Activated T-helper 2 cell treated with anti-CD3 and anti-CD28 coated beads, Interferon-gamma antibody, Interleukin-2, Interleukin-4, amounts not matched to agents 10 μg/mL and 5 μg/mL and 100 μg/mL, durations not matched to agents 14 hours and 24 hours and 36 hours (primary cell): ENCODE measurements at regions not wholly inside any gene's neighbourhood (a gene's known extent, or its start where the extent isn't known, plus 50 kb on each side); places are given as distances from the start of the nearest gene placed in this dataset.
"Not testable (repeated sequence)": the region's sequence is repeated elsewhere in the genome, so short reads cannot be mapped to it uniquely, and the experiment has no call there.

Experiments
- DNase-seq: peaks from one replicate; pipeline ENCODE4 v3.0.0; 2021; ENCODE audit warnings: low spot score
- H3K27ac Mint-ChIP-seq: one replicate; pipeline ENCODE4 v1.8.0; 2021; ENCODE audit warnings: mixed read lengths
- H3K27me3 Mint-ChIP-seq: one replicate; pipeline ENCODE4 v1.8.0; 2021; ENCODE audit warnings: low read depth, mixed read lengths
- H3K36me3 Mint-ChIP-seq: one replicate; pipeline ENCODE4 v1.8.0; 2021; ENCODE audit warnings: low read depth, mixed read lengths
- H3K4me1 Mint-ChIP-seq: one replicate; pipeline ENCODE4 v1.8.0; 2021; ENCODE audit warnings: low read depth, mixed read lengths
- H3K4me3 Mint-ChIP-seq: one replicate; pipeline ENCODE4 v1.8.0; 2021; ENCODE audit warnings: low read depth, mild to moderate bottlenecking, moderate library complexity, mixed read lengths
- H3K9me3 Mint-ChIP-seq: one replicate; pipeline ENCODE4 v1.8.0; 2021; ENCODE audit warnings: mixed read lengths
- intact Hi-C: fragments of 100-400 bp; cut with micrococcal nuclease; formaldehyde crosslinking; loops from one replicate; pipeline ENCODE4 v1.15.1; 2023

DNA sequence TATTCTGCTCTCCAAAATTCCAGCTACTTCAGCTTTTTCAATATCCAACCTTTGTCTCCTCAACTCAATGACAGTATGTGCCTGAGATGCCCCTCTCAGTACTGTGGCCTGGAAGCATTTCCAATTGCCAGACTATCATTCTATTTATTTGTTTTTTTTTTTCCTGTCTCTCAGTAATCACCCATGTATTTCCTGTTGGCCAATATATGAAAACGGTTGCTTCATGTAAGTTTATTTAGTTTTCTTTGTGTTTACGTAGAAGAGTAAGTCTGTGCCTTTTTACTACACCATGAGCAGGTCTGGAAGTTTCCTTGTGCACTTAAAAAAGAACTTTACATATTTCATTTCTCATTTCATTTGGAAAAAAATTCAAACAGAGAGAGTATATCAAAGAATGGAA, 537.5 kb upstream of the SPANXN1 start:
- Mint-ChIP-seq H3K9me3 (peaks cover 8% of the 10 kb centered on the region), H3K36me3 (no peaks in the 10 kb centered on the region), H3K27me3 (no peaks in the 10 kb centered on the region), H3K4me3 (no peak overlapping the region), H3K27ac (no peak overlapping the region), H3K4me1 (no peaks in the 10 kb centered on the region)
- no peak for DNase-seq
- intact Hi-C loops, result no loop called here

DNA sequence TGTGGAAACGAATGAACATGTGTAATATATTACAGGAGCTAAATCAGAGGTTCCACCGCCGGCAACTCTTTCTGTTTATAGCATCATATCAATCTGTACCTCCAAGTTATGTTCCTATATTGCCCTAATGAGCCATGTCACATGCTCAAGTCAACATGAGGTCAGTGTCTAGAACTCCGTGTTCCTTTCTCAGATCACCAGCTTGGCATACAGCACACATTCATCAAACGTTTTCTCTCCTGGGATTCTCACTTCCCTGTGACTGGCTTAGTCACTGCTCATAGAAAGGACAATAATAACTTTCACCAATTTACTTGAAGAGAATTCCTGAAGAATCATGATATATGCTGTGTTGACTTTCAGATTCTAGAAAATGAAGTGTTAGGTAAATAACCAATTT, 532.0 kb upstream of the SPANXN1 start:
- H3K4me3 Mint-ChIP-seq, result no peak overlapping the region
- no peaks in the 10 kb centered on the region for H3K4me1 Mint-ChIP-seq
- intact Hi-C loops, result no loop called here
- H3K27ac Mint-ChIP-seq, result no peak overlapping the region
- DNase-seq, result no peak
- peaks cover 4% of the 10 kb centered on the region for H3K9me3 Mint-ChIP-seq
- no peaks in the 10 kb centered on the region for H3K36me3 Mint-ChIP-seq
- H3K27me3 Mint-ChIP-seq, result no peaks in the 10 kb centered on the region

DNA sequence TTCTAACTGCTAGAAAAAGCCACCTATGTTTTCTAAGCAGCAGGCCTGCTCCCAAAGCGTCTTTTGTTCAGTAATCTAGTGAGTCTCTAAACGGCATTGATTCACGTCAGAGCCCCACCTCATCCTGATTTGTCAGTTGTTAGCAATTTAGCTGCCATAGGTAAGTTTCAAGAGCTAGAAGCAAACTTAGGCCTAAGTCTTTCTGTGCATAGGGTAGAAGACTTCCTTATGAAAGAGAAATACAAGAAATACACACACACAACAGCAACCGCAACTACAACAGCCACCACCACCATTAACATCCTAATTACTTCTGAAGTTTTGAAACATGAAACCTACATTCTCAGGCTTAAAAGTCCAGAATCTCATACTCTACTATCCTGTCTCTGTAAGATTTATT, 531.1 kb upstream of the SPANXN1 start:
- no peaks in the 10 kb centered on the region for H3K36me3 Mint-ChIP-seq
- no peak overlapping the region for H3K4me3 Mint-ChIP-seq
- no peak for DNase-seq
- peaks cover 4% of the 10 kb centered on the region for H3K9me3 Mint-ChIP-seq
- no peak overlapping the region for H3K27ac Mint-ChIP-seq
- intact Hi-C loops, result no loop called here
- no peaks in the 10 kb centered on the region for H3K27me3 Mint-ChIP-seq
- H3K4me1 Mint-ChIP-seq, result no peaks in the 10 kb centered on the region

DNA sequence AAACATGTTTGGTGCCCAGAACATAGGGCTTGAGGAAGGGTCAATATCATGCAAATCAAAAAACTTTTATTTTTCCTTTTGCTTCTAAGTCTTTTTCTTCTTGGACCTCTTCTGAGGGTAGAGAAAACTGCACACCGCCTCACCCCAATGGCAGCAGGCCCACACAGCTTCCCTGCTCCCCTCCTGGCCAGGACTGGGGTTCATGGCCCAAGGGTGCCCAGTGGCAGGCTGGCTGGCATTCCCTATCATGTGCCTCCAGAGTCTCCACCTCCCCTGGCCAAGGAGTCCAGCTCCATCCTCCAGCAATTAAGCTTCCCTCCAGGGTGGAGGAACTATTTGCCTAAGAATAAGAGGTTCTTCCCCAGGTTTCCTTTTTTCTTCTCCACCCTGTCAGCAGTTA, 529.6 kb upstream of the SPANXN1 start:
- Mint-ChIP-seq H3K4me3 (no peak overlapping the region), H3K4me1 (no peaks in the 10 kb centered on the region), H3K27ac (no peak overlapping the region), H3K27me3 (no peaks in the 10 kb centered on the region), H3K9me3 (peaks cover 1% of the 10 kb centered on the region), H3K36me3 (no peaks in the 10 kb centered on the region)
- intact Hi-C loops, result no loop called here
- DNase-seq, result no peak

DNA sequence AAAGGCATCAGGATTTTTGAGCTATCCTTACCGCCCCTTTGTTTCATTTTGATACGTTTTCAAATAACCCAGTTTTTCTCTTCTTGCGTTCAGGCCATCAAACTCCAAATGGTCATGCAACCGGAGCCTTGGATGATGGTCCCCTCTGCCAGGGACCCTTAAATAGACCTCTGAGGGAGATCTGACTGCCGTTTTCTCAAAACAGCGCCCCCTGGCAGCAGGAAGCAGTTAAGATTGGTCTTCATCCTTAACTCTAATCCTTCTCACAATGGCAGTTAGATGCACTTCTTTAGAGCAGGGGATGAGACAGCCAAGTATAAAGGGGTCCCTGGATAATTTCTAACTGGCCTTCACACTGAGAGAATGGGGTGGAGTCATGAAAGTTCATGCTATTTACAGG, 525.0 kb upstream of the SPANXN1 start:
- H3K27ac Mint-ChIP-seq, result no peak overlapping the region
- H3K4me1 Mint-ChIP-seq, result no peaks in the 10 kb centered on the region
- intact Hi-C loops, result no loop called here
- H3K9me3 Mint-ChIP-seq, result peaks cover 5% of the 10 kb centered on the region
- no peak overlapping the region for H3K4me3 Mint-ChIP-seq
- H3K27me3 Mint-ChIP-seq, result no peaks in the 10 kb centered on the region
- DNase-seq, result no peak
- H3K36me3 Mint-ChIP-seq, result no peaks in the 10 kb centered on the region

DNA sequence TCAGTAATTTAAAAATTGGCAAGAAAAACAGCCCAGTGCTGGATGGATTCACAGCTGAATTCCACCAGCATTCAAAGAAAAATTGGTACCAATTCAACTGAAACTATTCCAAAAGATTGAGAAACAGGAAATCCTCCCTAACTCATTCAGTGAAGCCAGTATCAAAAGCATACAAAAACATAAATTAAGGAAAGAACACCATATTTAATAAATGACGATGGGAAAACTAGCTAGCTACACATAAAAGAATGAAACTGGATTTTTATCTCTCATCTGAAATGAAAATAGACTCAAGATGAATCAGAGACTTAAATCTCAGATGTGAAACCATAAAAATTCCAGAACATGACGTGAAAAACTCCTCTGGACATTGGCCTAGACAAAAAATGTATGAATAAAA, 516.8 kb upstream of the SPANXN1 start:
- Mint-ChIP-seq H3K4me3 (no peak overlapping the region), H3K36me3 (no peaks in the 10 kb centered on the region), H3K4me1 (no peaks in the 10 kb centered on the region), H3K9me3 (peaks cover 10% of the 10 kb centered on the region), H3K27me3 (no peaks in the 10 kb centered on the region), H3K27ac (no peak overlapping the region)
- intact Hi-C loops, result no loop called here
- no peak for DNase-seq

DNA sequence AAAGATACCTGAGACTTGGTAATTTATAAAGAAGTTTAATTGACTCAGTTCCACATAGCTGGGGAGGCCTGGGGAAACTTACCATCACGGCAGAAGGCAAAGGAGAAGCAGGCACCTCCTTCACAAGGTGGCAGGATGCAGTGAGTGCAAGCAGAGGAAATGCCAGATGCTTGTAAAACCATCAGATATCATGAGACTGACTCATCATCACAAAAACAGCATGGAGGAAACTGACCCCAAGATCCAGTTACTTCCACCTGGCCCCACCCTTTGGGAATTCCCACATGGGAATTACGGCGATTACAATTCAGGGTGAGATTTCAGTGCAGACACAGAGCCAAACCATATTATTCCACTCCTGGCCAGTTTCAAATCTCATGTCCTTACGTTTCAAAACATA, 514.7 kb upstream of the SPANXN1 start:
- DNase-seq, result no peak
- Mint-ChIP-seq H3K4me3 (no peak overlapping the region), H3K27ac (no peak overlapping the region), H3K9me3 (peaks cover 10% of the 10 kb centered on the region), H3K4me1 (no peaks in the 10 kb centered on the region), H3K27me3 (no peaks in the 10 kb centered on the region), H3K36me3 (no peaks in the 10 kb centered on the region)
- intact Hi-C loops, result no loop called here

DNA sequence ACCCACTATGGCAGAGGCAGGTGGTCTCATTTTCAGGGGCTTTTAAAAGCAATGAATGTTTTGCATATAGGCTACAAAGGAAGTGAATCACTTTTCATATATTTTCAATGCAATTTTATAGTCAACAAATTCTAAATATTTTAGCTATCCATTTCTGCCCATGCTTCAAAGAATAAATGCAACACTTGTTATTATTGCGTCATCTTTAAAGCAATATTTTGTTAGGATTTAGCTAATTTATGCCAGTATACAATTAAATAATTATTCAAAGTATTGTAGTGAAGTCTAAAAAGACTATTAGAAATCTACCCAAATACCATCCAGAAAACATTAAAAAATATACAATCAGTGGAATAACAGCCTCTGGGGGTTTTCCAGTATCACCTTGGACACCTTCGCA, 509.1 kb upstream of the SPANXN1 start:
- H3K9me3 Mint-ChIP-seq, result peaks cover 11% of the 10 kb centered on the region
- no peaks in the 10 kb centered on the region for H3K36me3 Mint-ChIP-seq
- intact Hi-C loops, result no loop called here
- no peaks in the 10 kb centered on the region for H3K27me3 Mint-ChIP-seq
- no peaks in the 10 kb centered on the region for H3K4me1 Mint-ChIP-seq
- DNase-seq, result no peak
- no peak overlapping the region for H3K27ac Mint-ChIP-seq
- no peak overlapping the region for H3K4me3 Mint-ChIP-seq

DNA sequence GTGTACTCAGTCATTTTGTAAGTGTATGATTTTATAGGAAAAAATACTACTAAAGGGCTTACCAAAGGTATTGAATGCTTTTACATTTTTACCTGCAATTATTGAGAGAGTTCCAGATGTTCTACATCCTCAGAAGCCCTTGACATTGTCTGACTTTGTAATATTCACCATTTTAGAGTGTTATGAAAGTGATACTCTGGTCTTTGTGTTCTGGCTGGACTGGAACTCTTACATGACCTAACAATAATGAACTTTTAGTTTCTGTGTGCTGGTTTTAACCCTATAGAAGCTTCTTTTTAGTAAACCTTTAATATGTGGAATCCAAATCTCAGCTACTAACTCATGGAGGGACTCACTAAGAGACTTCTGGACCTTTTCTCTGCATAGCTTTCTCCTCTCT, 478.8 kb upstream of the SPANXN1 start:
- Mint-ChIP-seq H3K4me3 (no peak overlapping the region), H3K27me3 (no peaks in the 10 kb centered on the region), H3K9me3 (peaks cover 17% of the 10 kb centered on the region), H3K36me3 (no peaks in the 10 kb centered on the region), H3K4me1 (no peaks in the 10 kb centered on the region), H3K27ac (no peak overlapping the region)
- intact Hi-C loops, result no loop called here
- DNase-seq, result no peak

DNA sequence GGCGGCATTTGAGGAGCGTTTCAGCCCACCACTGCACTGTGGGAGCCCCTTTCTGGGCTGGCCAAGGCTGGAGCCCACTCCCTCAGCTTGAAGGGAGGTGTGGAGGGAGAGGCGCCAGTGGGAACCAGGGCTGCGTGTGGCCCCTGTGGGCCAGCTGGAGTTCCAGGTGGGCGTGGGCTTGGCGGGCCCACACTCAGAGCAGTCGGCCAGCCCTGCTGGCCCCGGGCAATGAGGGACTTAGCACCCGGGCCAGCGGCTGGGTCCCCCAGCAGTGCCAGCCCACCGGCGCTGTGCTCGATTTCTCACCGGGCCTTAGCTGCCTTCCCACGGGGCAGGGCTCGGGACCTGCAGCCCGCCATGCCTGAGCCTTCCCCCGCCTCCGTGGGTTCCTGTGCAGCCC, 463.8 kb upstream of the SPANXN1 start:
- H3K4me3 Mint-ChIP-seq, H3K36me3 Mint-ChIP-seq, H3K27me3 Mint-ChIP-seq, intact Hi-C loops, H3K27ac Mint-ChIP-seq, H3K4me1 Mint-ChIP-seq, DNase-seq: not testable (repeated sequence)
- peaks cover 31% of the 10 kb centered on the region for H3K9me3 Mint-ChIP-seq

DNA sequence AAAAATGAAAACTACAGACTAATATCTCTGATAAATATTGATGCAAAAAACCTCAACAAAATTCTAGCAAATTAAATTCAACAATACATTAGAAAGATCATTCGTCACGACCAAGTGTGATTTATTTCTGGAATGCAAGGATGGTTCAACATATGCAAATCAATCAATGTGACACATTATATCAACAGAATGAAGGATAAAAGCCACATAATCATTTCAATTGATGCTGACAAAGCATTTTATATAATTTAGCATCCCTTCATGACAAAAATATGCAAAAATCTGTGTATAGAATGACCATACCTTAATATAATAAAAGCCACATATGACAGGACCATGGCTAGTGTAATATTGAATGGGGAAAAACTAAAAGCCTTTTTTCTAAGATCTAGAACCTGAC, 457.2 kb upstream of the SPANXN1 start:
- Mint-ChIP-seq H3K36me3 (no peaks in the 10 kb centered on the region), H3K9me3 (peaks cover 65% of the 10 kb centered on the region), H3K27me3 (no peaks in the 10 kb centered on the region), H3K4me3 (no peak overlapping the region), H3K27ac (no peak overlapping the region), H3K4me1 (no peaks in the 10 kb centered on the region)
- intact Hi-C loops, result no loop called here
- DNase-seq, result no peak

DNA sequence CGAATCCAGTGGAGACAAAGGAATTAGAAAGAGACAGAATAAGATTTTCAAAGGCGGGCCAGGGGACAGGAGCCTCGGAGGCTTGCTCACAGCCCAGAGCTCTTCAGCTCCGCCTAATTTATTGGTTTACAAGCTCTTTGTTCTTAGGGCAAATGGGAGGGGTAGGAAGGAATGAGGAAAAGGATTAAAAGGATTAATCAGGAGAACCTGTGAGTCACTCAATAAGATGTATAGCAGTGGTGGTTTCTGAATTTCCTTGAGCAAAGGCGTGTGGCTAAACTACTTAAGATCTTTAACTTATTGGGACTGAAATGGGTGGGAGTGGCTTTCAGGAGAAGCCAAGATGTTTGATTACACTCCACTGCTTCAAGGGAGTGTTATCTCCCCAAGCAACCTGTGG, 456.0 kb upstream of the SPANXN1 start:
- intact Hi-C loops, result no loop called here
- DNase-seq, result no peak
- Mint-ChIP-seq H3K4me1 (no peaks in the 10 kb centered on the region), H3K36me3 (no peaks in the 10 kb centered on the region), H3K4me3 (no peak overlapping the region), H3K9me3 (peaks cover 57% of the 10 kb centered on the region), H3K27me3 (no peaks in the 10 kb centered on the region), H3K27ac (no peak overlapping the region)

DNA sequence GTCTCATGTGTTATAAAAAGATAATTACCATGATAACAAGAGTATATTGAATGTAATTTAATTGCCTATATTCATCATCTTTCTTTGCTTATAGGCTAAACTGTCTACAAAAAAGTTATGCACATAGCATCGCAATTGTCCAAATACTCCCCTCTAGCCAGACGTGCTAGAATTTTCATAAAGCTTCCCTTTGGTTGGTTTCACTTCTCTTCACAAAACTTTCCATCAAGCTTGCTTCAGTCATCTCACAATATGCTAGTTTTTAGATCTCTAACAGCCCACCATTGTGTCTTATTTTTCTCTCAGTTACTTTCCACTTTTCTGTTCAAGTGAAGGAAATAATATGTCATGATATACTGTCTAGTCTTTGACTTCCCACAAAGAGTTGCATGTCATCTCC, 448.3 kb upstream of the SPANXN1 start:
- DNase-seq, result no peak
- no peaks in the 10 kb centered on the region for H3K36me3 Mint-ChIP-seq
- no peak overlapping the region for H3K27ac Mint-ChIP-seq
- no peaks in the 10 kb centered on the region for H3K27me3 Mint-ChIP-seq
- intact Hi-C loops, result no loop called here
- peaks cover 8% of the 10 kb centered on the region for H3K9me3 Mint-ChIP-seq
- no peak overlapping the region for H3K4me3 Mint-ChIP-seq
- H3K4me1 Mint-ChIP-seq, result no peaks in the 10 kb centered on the region

DNA sequence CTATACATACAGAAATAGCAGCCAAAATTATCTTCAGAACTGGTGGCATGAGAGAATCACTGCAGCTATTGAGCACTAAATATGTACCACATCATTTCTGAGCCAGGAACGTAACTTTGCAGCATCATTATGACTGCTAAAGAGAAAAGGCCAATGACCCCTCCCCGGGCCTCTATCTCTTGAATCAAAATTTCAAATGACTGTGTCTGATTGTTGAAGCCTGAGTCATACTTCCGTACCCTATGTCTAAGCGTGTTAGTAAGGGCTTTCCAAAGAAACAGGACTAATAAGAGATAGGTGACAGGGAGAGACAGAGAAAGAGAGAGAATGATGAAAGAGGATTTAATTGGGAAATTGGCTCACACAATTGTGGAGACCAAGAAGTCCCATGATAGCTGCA, 445.5 kb upstream of the SPANXN1 start:
- no peak overlapping the region for H3K4me3 Mint-ChIP-seq
- H3K27ac Mint-ChIP-seq, result no peak overlapping the region

More for the DNA sequence above, 445.5 kb upstream of the SPANXN1 start:
- Mint-ChIP-seq H3K9me3 (peaks cover 8% of the 10 kb centered on the region), H3K27me3 (no peaks in the 10 kb centered on the region), H3K36me3 (no peaks in the 10 kb centered on the region), H3K4me1 (no peaks in the 10 kb centered on the region)
- DNase-seq, result no peak
- intact Hi-C loops, result no loop called here
